HG02885 (cell line): ENCODE measurements at regions not wholly inside any gene's neighbourhood (a gene's known extent, or its start where the extent isn't known, plus 50 kb on each side); places are given as distances from the start of the nearest gene placed in this dataset.

Source experiments
- ATAC-seq: cut with Tn5 transposase; IDR thresholded peaks from one replicate; pipeline ENCODE4 v1.9.1; 2021; ENCODE audit warnings: mild to moderate bottlenecking; ENCODE audit not compliant: unreplicated experiment, poor library complexity

DNA sequence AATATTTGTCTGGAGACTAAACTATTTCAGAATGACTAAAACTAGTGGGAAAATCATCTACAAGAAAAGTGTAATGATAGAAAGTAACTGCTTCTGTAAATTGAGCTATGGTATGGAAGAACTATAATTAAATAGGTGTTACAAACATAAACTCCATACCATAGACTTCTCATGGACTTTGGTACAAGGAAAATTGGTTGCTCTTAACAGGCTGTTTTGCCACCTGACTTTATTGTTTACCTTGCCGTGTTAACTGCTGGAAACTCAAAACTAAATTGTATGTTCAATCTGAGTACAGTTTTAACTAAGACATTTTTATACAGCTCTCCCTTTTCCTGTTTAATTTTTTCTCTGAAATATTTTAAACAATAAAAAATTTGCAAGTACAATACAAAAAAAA lies 261.8 kb upstream of the POU3F2 start:
- no peak for ATAC-seq

GRCh38 chr6:98574984-98575383 lies 259.4 kb upstream of the POU3F2 start:
- no peak for ATAC-seq

DNA sequence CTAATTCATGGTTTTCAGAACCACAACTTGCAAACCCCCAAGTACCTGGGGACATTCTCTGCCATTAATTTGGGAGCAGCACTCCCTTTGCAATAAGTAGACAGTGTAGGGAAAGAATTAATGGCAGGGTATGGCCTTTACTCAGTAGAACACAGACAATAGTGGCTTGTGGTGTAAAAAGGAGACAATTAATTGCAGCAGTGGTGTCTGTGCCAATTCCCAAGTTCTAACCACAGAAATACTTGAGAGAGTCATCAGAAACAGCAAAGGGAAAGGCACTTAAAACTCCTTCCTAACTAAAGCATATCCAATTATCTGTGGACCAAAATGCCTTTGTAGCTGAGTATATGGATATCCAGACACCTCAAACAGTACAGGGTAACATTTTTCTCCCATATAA lies 257.6 kb upstream of the POU3F2 start:
- ATAC-seq, result no peak

DNA sequence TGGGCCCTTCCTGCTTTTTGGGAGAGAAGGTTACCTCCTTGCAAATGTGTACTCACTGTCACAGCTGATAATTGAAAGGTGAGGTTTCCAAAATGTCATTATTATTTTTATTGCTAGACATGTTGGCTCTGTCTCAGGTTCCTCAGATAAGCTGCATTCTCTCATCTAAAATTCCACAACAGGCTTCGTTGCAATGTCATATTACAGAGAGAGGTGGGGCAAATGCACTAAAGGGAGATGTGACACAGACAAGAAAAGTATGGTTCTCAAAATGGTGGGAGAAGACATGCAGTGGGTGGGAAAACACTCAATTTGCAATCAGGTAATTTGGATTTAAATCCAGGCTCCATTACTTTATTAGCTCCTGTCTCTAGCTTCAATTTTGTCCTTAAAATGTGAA lies 256.4 kb upstream of the POU3F2 start:
- ATAC-seq, result no peak

DNA sequence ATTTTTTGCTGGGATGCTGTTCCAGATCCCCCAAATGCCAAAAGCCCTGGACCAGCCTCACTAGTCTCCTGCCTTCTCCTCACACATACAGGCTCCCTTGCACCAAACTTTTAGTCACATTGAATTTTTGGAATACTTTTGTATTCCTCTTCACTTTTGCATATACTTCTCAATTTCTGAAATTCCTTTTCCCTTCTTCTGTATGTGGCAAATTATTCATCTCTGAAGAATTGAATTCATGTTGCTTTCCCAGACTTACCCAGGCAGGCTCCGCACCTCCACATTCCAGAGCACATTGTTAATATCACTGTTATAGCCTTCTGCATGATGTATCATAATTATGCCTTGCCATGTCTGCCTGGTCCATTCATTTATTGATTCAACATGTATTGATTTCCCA lies 255.3 kb upstream of the POU3F2 start:
- ATAC-seq, result no peak

DNA sequence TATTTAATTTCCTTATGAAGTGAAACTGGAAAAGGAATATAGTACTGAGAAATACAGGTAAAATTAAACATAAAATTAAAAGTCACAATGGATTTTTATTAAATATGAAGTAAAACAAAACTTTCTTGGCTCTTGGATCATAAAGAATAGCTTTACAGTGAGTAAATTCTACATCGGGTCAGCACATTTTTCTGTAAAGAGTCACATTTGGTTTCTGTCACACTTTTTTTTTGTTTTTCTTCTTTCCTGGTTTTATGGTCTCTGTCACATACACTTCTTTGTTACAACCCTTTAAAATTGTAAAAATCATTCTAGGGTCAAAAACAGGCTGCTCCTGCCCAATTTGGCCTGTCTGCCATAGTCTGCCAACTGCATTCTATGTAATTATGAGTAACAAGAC lies 254.4 kb upstream of the POU3F2 start:
- no peak for ATAC-seq

GRCh38 chr6:98581705-98582104 lies 252.7 kb upstream of the POU3F2 start:
- no peak for ATAC-seq

DNA sequence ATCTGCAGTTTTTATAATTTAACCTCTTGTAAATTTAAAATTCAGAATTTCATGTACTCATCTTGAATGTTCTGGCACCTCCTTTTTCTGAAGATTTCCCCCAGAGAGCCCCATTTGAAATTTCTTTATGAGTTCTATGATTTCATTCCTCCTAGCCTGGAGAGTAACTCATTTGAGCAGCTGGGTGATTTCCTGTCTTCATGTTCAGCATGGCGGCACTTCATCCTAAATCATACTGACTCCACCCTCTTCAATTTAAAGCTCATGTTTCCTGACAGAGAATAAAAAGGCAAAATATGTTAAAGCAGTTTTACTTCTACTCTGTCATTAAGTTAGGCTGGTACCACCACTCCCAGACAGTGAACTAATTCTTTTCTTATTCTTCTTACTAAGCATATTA lies 250.9 kb upstream of the POU3F2 start:
- no peak for ATAC-seq

DNA sequence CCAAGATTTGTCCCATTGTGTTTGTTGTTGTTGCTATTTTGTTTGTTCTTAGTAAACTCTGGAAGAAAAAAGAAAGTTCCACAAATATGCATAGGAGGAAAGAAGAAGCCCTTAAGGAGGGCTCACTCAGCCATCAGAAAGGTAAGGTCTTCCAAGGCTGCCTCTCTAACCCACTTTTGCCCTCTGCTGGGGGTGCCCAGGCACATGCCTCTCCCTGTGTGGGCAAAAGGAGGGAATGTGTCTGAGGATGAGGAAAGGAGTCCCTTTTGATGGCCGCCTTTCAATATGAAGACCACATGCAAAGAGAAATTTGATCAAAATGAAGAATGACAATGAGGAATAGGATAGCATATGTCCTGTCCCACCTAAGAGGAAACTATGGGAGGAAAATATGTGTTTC lies 248.2 kb upstream of the POU3F2 start:
- ATAC-seq, result no peak

- no peak for ATAC-seq
Observed at GRCh38 chr6:98587555-98587954, 246.8 kb upstream of the POU3F2 start.

DNA sequence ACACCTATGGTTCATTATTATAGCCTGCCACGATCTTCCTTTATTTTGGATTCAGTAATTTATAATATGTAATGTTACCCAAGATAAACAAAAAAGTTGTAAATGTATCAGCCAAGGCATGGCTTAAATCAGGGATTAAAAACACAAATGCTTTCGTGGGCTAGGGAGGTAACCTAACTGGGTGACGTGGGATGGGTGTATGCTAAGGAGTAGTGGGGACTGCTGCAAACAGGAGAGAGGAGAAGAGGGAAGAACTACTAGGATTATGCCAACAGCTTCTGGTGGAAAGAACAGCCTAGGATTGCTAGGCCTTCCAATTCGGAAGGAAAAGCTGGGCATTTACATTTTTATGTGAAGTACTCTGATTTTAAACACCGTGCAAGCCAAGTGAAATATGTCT lies 244.8 kb upstream of the POU3F2 start:
- ATAC-seq, result no peak

GRCh38 chr6:98590136-98590681 lies 244.2 kb upstream of the POU3F2 start:
- ATAC-seq, result no peak

- no peak for ATAC-seq
Observed at GRCh38 chr6:98590997-98591396, 243.4 kb upstream of the POU3F2 start.

- ATAC-seq, result no peak
Observed at GRCh38 chr6:98593676-98594075, 240.7 kb upstream of the POU3F2 start.

DNA sequence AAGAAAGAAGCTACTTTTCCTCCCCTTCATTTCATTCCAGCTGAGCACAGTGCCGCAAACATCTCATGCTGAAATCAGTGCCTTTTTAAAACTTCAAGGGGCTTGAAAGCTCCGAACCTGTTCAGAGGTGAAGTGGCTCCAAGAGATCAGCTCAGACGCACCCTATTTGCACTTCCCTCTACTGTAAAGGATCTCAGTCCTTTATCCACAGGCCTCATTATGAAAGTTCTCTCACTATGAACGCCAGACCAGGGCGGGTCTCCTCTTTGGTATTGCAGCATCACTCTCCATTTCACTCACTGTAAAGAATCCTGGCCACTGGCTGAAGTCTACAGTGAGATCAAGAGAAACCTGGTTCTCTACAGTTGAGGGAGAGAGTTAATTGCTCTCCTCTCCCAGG lies 232.7 kb upstream of the POU3F2 start:
- no peak for ATAC-seq

GRCh38 chr6:98605705-98606104 lies 228.7 kb upstream of the POU3F2 start:
- no peak for ATAC-seq

- no peak for ATAC-seq
Observed at GRCh38 chr6:98627129-98627775, 207.1 kb upstream of the POU3F2 start.

GRCh38 chr6:98633886-98634285 lies 200.5 kb upstream of the POU3F2 start:
- ATAC-seq, result no peak

GRCh38 chr6:98634569-98634968 lies 199.8 kb upstream of the POU3F2 start:
- no peak for ATAC-seq

GRCh38 chr6:98635191-98635590 lies 199.2 kb upstream of the POU3F2 start:
- no peak for ATAC-seq

DNA sequence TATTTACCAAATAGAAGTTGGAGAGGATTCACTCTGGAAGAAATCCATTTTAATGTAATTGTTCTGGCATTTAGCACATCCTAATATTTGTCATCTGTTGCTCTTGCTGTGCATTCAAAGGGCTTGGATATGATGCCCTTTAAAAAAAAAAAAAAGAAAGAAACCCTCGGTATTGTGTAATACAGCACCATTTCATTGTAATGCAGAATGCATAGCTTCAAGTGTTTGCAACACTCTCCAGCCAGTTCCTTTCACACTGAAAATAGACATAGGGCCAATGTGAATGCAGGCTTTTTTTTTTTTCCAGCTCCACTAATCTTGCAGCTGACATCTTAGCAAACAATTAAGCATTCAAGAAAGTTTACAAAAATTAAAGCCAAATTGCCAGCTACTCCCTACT lies 197.4 kb upstream of the POU3F2 start:
- no peak for ATAC-seq

DNA sequence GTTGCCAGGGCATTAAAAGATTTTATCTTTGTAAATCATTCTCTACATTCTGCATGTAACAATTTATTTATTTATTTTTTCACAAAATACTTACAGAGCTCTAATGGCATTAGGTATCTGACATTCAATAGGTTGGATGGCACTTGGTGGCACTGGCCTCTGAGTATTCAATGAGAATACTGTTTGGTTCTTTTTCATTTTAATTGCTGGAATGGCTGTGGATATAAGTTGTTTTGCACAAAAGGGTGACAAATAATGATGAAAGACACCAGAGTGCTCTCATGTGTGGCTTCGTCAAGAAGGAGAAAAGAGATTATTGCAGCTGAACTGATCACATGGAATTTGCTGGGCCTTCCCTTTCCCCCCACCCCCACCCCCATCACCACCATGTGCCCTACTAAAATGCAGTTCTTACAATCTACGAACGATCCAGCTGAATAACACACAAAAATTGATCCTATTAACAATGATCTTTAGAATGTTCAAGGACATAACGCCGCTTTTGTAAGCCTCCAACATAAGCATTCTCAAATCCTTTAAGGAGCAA lies 195.2 kb upstream of the POU3F2 start:
- no peak for ATAC-seq
